Nephron progenitor cell (in vitro differentiated cells): ENCODE measurements at regions not wholly inside any gene's neighbourhood (a gene's known extent, or its start where the extent isn't known, plus 50 kb on each side); places are given as distances from the start of the nearest gene placed in this dataset.
A peak's percentile ranks its signal among the peaks of the same experiment; 100 is the strongest.

ENCODE experiments used
- DNase-seq: peaks from one replicate; pipeline ENCODE4 v3.0.0; 2021
- H3K27ac Mint-ChIP-seq: 2 replicates; pipeline ENCODE4 v1.8.0; 2021; ENCODE audit warnings: mild to moderate bottlenecking, moderate library complexity, mixed read lengths
- H3K27me3 Mint-ChIP-seq: 2 replicates; pipeline ENCODE4 v1.8.0; 2021; ENCODE audit warnings: mild to moderate bottlenecking, low read depth, mixed read lengths; ENCODE audit not compliant: poor library complexity
- H3K36me3 Mint-ChIP-seq: 2 replicates; pipeline ENCODE4 v1.8.0; 2021; ENCODE audit warnings: low read depth, mixed read lengths
- H3K4me1 Mint-ChIP-seq: 2 replicates; pipeline ENCODE4 v1.8.0; 2021; ENCODE audit warnings: mixed read lengths
- H3K4me3 Mint-ChIP-seq: 2 replicates; pipeline ENCODE4 v1.8.0; 2021; ENCODE audit warnings: mild to moderate bottlenecking, moderate library complexity, mixed read lengths
- H3K9me3 Mint-ChIP-seq: 2 replicates; pipeline ENCODE4 v1.8.0; 2021; ENCODE audit warnings: mild to moderate bottlenecking, moderate library complexity, mixed read lengths
- TF ChIP-seq, protein P1 (sequence below): fragments of 200-600 bp; sonication (generic); IDR thresholded peaks from 2 replicates; pipeline ENCODE4 v1.5.0; 2021; ENCODE audit warnings: antibody characterized with exemption

DNA sequence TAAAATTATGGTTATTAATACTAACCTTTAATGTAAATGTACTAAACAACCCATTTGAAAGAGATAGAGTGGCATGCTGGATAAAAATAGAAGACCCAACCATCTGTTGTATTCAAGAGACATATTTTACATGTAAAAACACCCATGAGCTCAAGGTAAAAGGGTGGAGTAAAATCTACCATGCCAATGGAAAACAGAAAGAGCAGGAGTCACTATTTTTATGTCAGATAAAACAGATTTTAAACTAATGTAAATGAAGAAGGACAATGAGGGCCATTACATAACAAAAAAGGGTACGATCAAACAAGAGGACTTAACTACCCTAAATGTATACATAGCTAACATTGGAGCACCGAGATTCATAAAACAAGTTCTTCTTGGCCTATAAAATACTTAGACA lies 66.3 kb downstream of the ITM2A start:
- H3K27ac Mint-ChIP-seq = no peak overlapping the region
- no peaks in the 10 kb centered on the region for H3K4me1 Mint-ChIP-seq
- H3K27me3 Mint-ChIP-seq = no peaks in the 10 kb centered on the region
- TF ChIP-seq, protein P1, sequence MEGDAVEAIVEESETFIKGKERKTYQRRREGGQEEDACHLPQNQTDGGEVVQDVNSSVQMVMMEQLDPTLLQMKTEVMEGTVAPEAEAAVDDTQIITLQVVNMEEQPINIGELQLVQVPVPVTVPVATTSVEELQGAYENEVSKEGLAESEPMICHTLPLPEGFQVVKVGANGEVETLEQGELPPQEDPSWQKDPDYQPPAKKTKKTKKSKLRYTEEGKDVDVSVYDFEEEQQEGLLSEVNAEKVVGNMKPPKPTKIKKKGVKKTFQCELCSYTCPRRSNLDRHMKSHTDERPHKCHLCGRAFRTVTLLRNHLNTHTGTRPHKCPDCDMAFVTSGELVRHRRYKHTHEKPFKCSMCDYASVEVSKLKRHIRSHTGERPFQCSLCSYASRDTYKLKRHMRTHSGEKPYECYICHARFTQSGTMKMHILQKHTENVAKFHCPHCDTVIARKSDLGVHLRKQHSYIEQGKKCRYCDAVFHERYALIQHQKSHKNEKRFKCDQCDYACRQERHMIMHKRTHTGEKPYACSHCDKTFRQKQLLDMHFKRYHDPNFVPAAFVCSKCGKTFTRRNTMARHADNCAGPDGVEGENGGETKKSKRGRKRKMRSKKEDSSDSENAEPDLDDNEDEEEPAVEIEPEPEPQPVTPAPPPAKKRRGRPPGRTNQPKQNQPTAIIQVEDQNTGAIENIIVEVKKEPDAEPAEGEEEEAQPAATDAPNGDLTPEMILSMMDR = no peak
- H3K36me3 Mint-ChIP-seq = no peaks in the 10 kb centered on the region
- peaks cover 31% of the 10 kb centered on the region for H3K9me3 Mint-ChIP-seq
- no peak for DNase-seq
- no peak overlapping the region for H3K4me3 Mint-ChIP-seq

DNA sequence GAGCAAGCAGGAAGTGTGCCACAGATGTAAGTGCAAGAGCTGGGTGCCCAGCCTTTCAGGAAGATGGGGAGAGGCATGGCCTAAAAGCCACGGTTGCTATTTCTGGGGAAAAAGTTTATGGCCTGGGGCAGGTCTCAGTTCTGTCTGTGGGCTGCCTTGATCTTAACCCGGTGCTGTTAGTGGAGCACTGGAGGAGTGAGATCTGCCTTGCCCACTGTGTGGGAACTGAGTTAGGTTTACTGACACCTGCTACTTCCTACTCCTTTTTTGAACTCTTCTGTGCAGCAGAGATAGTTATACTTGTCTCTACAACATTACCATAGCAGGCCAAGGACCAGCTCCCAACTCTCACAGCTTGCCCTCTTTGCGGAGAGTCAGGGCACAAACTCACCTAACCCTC lies 76.5 kb downstream of the ITM2A start:
- no peak for DNase-seq
- TF ChIP-seq, protein P1 = no peak
- Mint-ChIP-seq H3K4me3 (no peak overlapping the region), H3K4me1 (no peaks in the 10 kb centered on the region), H3K9me3 (peaks cover 16% of the 10 kb centered on the region), H3K27me3 (peaks cover 4% of the 10 kb centered on the region), H3K36me3 (no peaks in the 10 kb centered on the region), H3K27ac (no peak overlapping the region)

DNA sequence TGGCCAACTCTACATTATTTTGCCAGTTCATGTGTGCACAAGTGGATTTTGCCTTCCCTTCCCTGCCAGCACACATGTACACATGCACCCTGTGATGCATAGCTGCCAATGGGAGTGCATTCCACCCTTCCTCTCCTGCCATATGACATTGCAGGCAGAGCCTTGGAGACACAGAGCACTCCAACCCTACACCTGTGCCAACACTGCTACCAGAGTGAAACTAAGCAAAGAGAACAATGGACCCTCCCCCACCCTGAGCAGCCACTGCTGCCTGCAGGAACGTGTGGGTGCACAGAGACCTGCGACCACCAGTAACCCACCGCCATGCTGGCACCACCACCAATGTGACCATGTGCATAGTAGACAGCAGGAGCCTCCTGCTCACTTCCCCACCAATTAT lies 78.4 kb downstream of the ITM2A start:
- Mint-ChIP-seq H3K27ac (no peak overlapping the region), H3K4me1 (no peaks in the 10 kb centered on the region), H3K9me3 (peaks cover 13% of the 10 kb centered on the region), H3K36me3 (no peaks in the 10 kb centered on the region), H3K27me3 (peaks cover 4% of the 10 kb centered on the region), H3K4me3 (no peak overlapping the region)
- TF ChIP-seq, protein P1 = no peak
- DNase-seq = no peak

DNA sequence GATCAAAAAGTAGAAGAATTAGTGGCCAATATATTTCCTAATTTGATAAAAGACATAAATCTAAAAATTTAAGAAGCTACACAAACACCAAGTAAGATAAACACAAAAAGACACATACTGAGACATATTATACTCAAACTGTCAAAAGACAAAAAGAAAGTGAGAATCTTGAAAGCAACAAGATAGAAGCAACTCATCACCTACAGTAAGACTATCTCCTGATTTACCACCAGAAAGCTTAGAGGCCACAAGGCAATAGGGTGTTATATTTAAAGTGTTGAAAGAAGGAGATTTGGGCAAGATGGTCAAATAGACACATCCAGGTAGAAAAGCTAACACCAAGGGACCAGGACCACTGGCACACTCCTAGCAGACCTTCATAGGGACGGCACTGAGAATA lies 79.4 kb downstream of the ITM2A start:
- Mint-ChIP-seq H3K27ac (no peak overlapping the region), H3K36me3 (no peaks in the 10 kb centered on the region), H3K4me1 (no peaks in the 10 kb centered on the region), H3K9me3 (peaks cover 17% of the 10 kb centered on the region), H3K27me3 (peaks cover 4% of the 10 kb centered on the region), H3K4me3 (no peak overlapping the region)
- DNase-seq = no peak
- TF ChIP-seq, protein P1 = no peak

DNA sequence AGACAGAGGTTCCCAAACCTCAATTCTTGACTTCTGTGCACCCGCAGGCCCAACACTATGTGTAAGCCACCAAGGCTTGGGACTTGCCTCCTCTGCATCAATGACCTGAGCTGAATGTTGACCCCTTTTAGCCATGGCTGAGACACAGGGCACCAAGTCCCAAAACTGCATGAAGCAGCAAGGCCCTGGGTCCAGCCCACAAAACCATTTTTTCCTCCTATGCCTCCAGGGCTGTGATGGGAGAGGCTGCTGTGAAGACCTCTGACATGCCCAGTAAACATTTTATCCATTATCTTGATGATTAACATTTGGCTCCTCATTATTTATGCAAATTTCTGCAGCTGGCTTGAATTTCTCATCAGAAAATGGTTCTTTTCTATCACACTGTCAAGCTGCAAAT lies 85.4 kb downstream of the ITM2A start:
- no peak for DNase-seq
- Mint-ChIP-seq H3K36me3 (no peaks in the 10 kb centered on the region), H3K27ac (no peak overlapping the region), H3K4me1 (no peaks in the 10 kb centered on the region), H3K9me3 (peaks cover 50% of the 10 kb centered on the region), H3K4me3 (no peak overlapping the region), H3K27me3 (no peaks in the 10 kb centered on the region)
- TF ChIP-seq, protein P1 = no peak

- no peaks in the 10 kb centered on the region for H3K4me1 Mint-ChIP-seq
- DNase-seq = peak; percentile 33
- H3K36me3 Mint-ChIP-seq = no peaks in the 10 kb centered on the region
- peaks cover 3% of the 10 kb centered on the region for H3K9me3 Mint-ChIP-seq
- no peak overlapping the region for H3K27ac Mint-ChIP-seq
- H3K4me3 Mint-ChIP-seq = no peak overlapping the region
- H3K27me3 Mint-ChIP-seq = no peaks in the 10 kb centered on the region
- TF ChIP-seq, protein P1 = peak; percentile 45
Observed at GRCh38 chrX:79270401-79270800, 96.7 kb downstream of the ITM2A start.
